CD14-positive monocyte (primary cell): ENCODE measurements at regions not wholly inside any gene's neighbourhood (a gene's known extent, or its start where the extent isn't known, plus 50 kb on each side); places are given as distances from the start of the nearest gene placed in this dataset.

Source experiments
- DNase-seq, 3 donors: peaks; one replicate each; pipeline ENCODE4 v3.0.0-alpha.2; 2011 to 2022
- H2AFZ ChIP-seq: 2 replicates; pipeline ENCODE4 v1.6.0; 2012; ENCODE audit warnings: mild to moderate bottlenecking, low read depth, low read length, inconsistent platforms; ENCODE audit not compliant: insufficient read depth, poor library complexity, severe bottlenecking
- H3K27ac ChIP-seq, 2 donors: 1 replicate in 1 of 2; 2 replicates in 1 of 2; pipeline ENCODE4 v1.5.1; 2012 to 2013; ENCODE audit warnings: low read length in 2 of 2, control low read depth in 1 of 2, inconsistent platforms in 1 of 2, low read depth in 1 of 2, mild to moderate bottlenecking in 1 of 2
- H3K27me3 ChIP-seq, 2 donors: one replicate each; pipeline versions ENCODE4 v1.6.0 to v1.6.1; 2011 to 2013; ENCODE audit warnings: low read length in 2 of 2; ENCODE audit not compliant: control insufficient read depth in 2 of 2, insufficient read depth in 2 of 2
- H3K36me3 ChIP-seq, 2 donors: replicated peaks in 1 of 2; 1 replicate in 1 of 2; 2 replicates in 1 of 2; pipeline versions ENCODE4 v1.5.1 to v1.6.1; 2012 to 2013; ENCODE audit warnings: low read length in 2 of 2, control low read depth in 1 of 2, inconsistent platforms in 1 of 2, mild to moderate bottlenecking in 1 of 2; ENCODE audit not compliant: insufficient read depth in 2 of 2, control insufficient read depth in 1 of 2
- H3K4me1 ChIP-seq, 2 donors: 1 replicate in 1 of 2; 2 replicates in 1 of 2; pipeline versions ENCODE4 v1.5.1 to v1.6.1; 2012 to 2013; ENCODE audit warnings: low read length in 2 of 2, control low read depth in 1 of 2, inconsistent platforms in 1 of 2, mild to moderate bottlenecking in 1 of 2, moderate library complexity in 1 of 2; ENCODE audit not compliant: insufficient read depth in 2 of 2, control insufficient read depth in 1 of 2
- H3K4me2 ChIP-seq: replicated peaks from 2 replicates; pipeline ENCODE3; 2012; ENCODE audit warnings: low read length, moderate library complexity, mild to moderate bottlenecking; ENCODE audit not compliant: poor library complexity, severe bottlenecking; ENCODE audit errors: extremely low read depth
- H3K4me3 ChIP-seq, 3 experiments: fragments of 200-600 bp in 1 of 3; sonication (generic) in 1 of 3; replicated peaks in 1 of 3; 1 replicate in 2 of 3; 2 replicates in 1 of 3; pipeline ENCODE4 v1.5.1; 2011 to 2013; ENCODE audit warnings: low read length in 3 of 3, mild to moderate bottlenecking in 3 of 3, control low read depth in 2 of 3, low read depth in 2 of 3, inconsistent platforms in 1 of 3, moderate library complexity in 1 of 3
- H3K79me2 ChIP-seq: 2 replicates; pipeline ENCODE4 v1.6.0; 2012; ENCODE audit warnings: mild to moderate bottlenecking, control low read depth, inconsistent platforms, low read length, moderate library complexity; ENCODE audit not compliant: insufficient read depth
- H3K9ac ChIP-seq: 2 replicates; pipeline ENCODE4 v1.6.0; 2017; ENCODE audit warnings: low read length, mild to moderate bottlenecking; ENCODE audit not compliant: insufficient read depth, poor library complexity, severe bottlenecking
- H3K9me3 ChIP-seq, 2 donors: replicated peaks in 1 of 2; 1 replicate in 1 of 2; 2 replicates in 1 of 2; pipeline versions ENCODE4 v1.5.1 to v1.6.1; 2012 to 2013; ENCODE audit warnings: low read length in 2 of 2, control low read depth in 1 of 2; ENCODE audit not compliant: control insufficient read depth in 1 of 2, insufficient read depth in 1 of 2
- H4K20me1 ChIP-seq: 2 replicates; pipeline ENCODE4 v1.6.0; 2012; ENCODE audit warnings: mild to moderate bottlenecking, low read length, control low read depth, moderate library complexity; ENCODE audit not compliant: insufficient read depth
- H3K27ac Mint-ChIP-seq, 7 donors: one replicate each; pipeline ENCODE4 v1.8.0; 2020; ENCODE audit warnings: mild to moderate bottlenecking in 7 of 7, mixed read lengths in 7 of 7, moderate library complexity in 6 of 7, inconsistent platforms in 2 of 7
- H3K27me3 Mint-ChIP-seq, 3 donors: one replicate each; pipeline ENCODE4 v1.8.0; 2021 to 2022; ENCODE audit warnings: low read depth in 3 of 3, mild to moderate bottlenecking in 3 of 3, mixed read lengths in 3 of 3, moderate library complexity in 3 of 3, inconsistent platforms in 1 of 3
- H3K36me3 Mint-ChIP-seq, 2 donors: one replicate each; pipeline ENCODE4 v1.8.0; 2020; ENCODE audit warnings: mixed read lengths in 2 of 2, inconsistent platforms in 1 of 2, mild to moderate bottlenecking in 1 of 2
- H3K4me1 Mint-ChIP-seq: one replicate; pipeline ENCODE4 v1.8.0; 2020; ENCODE audit warnings: mild to moderate bottlenecking, mixed read lengths
- H3K4me3 Mint-ChIP-seq, 2 donors: one replicate each; pipeline ENCODE4 v1.8.0; 2020; ENCODE audit warnings: mild to moderate bottlenecking in 2 of 2, mixed read lengths in 2 of 2, moderate library complexity in 1 of 2
- H3K9me3 Mint-ChIP-seq, 7 donors: one replicate each; pipeline ENCODE4 v1.8.0; 2020 to 2022; ENCODE audit warnings: mixed read lengths in 7 of 7, mild to moderate bottlenecking in 6 of 7, moderate library complexity in 6 of 7, inconsistent platforms in 2 of 7
- CTCF ChIP-seq: fragments of 200-600 bp; IDR thresholded peaks from one replicate; pipeline ENCODE4 v1.8.0; 2022; ENCODE audit warnings: antibody characterized with exemption, mild to moderate bottlenecking
- WGBS: methylation state at CpG from one replicate; pipeline ENCODE4 v1.1.5; 2013; ENCODE audit warnings: missing lambda C conversion rate; ENCODE audit not compliant: insufficient coverage; 5-methylcytosine and 5-hydroxymethylcytosine counted together
- intact Hi-C, 2 donors: fragments of 100-400 bp; cut with micrococcal nuclease; formaldehyde crosslinking; loops; one replicate each; pipeline versions ENCODE4 v1.15.0 to v1.15.1; 2023

GRCh38 chr2:74081030-74081762, 66.5 kb downstream of the BOLA3 start:
- peaks cover 53 to 77% of the 10 kb centered on the region in 2 donors for H3K36me3 ChIP-seq

GRCh38 chr2:74081763-74082110, 66.0 kb downstream of the BOLA3 start:
- H3K36me3 Mint-ChIP-seq, result peaks cover 61 to 79% of the 10 kb centered on the region in 2 donors
- no peak for TF ChIP-seq CTCF
- peaks cover 56 to 77% of the 10 kb centered on the region in 2 donors for H3K36me3 ChIP-seq
- intact Hi-C loops, result no loop called here
- WGBS, result 100% methylated on average over 1 of the region's 2 CpGs
- H3K9ac ChIP-seq, result no peak overlapping the region
- H3K9me3 Mint-ChIP-seq, result no peaks in the 10 kb centered on the region
- peaks cover 36% of the 10 kb centered on the region for H3K4me1 Mint-ChIP-seq
- peaks cover 99% of the 10 kb centered on the region for H4K20me1 ChIP-seq
- no peak overlapping the region for H3K27ac Mint-ChIP-seq
- H2AFZ ChIP-seq, result no peak overlapping the region
- no peak overlapping the region for H3K4me2 ChIP-seq
- no peak overlapping the region for H3K27ac ChIP-seq
- no peak overlapping the region for H3K4me3 ChIP-seq
- no peak for DNase-seq
- no peak overlapping the region for H3K4me3 Mint-ChIP-seq
- no peaks in the 10 kb centered on the region for H3K27me3 ChIP-seq
- no peaks in the 10 kb centered on the region for H3K27me3 Mint-ChIP-seq
- H3K4me1 ChIP-seq, result peaks cover 24 to 25% of the 10 kb centered on the region in 2 donors
- no peaks in the 10 kb centered on the region for H3K9me3 ChIP-seq
- H3K79me2 ChIP-seq, result peaks cover 85% of the 10 kb centered on the region

More at GRCh38 chr2:74081030-74081762, 66.5 kb downstream of the BOLA3 start:
- Histone ChIP-seq H2AFZ (no peak overlapping the region), H3K79me2 (peaks cover 86% of the 10 kb centered on the region), H3K4me3 (no peak overlapping the region), H3K4me2 (no peak overlapping the region), H3K27ac (peak overlapping the region; percentile 75 to 79), H3K9me3 (no peaks in the 10 kb centered on the region), H4K20me1 (peaks cover 99% of the 10 kb centered on the region), H3K9ac (peak overlapping the region; percentile 1), H3K4me1 (peaks cover 24 to 25% of the 10 kb centered on the region in 2 donors), H3K27me3 (no peaks in the 10 kb centered on the region)
- intact Hi-C loops, result no loop called here
- Mint-ChIP-seq H3K4me3 (no peak overlapping the region), H3K36me3 (peaks cover 65 to 80% of the 10 kb centered on the region in 2 donors), H3K27me3 (no peaks in the 10 kb centered on the region), H3K27ac (peak overlapping the region; percentile 10 to 95 (median 91)), H3K9me3 (no peaks in the 10 kb centered on the region), H3K4me1 (peaks cover 40% of the 10 kb centered on the region)
- no peak for DNase-seq
- no peak for TF ChIP-seq CTCF
- WGBS, result 94% methylated on average over 11 of the region's 12 CpGs
